GM12891 (cell line): ENCODE measurements at regions not wholly inside any gene's neighbourhood (a gene's known extent, or its start where the extent isn't known, plus 50 kb on each side); places are given as distances from the start of the nearest gene placed in this dataset.

Experiments
- POLR2A ChIP-seq: IDR thresholded peaks from 2 replicates; pipeline ENCODE4 v1.6.1; 2011; ENCODE audit warnings: low read depth, low read length, control low read depth
- TAF1 ChIP-seq: IDR thresholded peaks from 2 replicates; pipeline ENCODE4 v1.6.1; 2011; ENCODE audit warnings: low read depth, low read length, control low read depth

- TF ChIP-seq POLR2A = no peak
- no peak for TF ChIP-seq TAF1
These were observed 506.9 kb upstream of the MYT1L start for GRCh38 chr2:2837746-2838547.
